Lower leg skin (tissue), 4 donors: ENCODE measurements at regions not wholly inside any gene's neighbourhood (a gene's known extent, or its start where the extent isn't known, plus 50 kb on each side); places are given as distances from the start of the nearest gene placed in this dataset.

ENCODE experiments used
- DNase-seq, 2 donors: peaks; one replicate each; pipeline ENCODE4 v3.0.0-alpha.2; 2019; ENCODE audit warnings: low spot score in 2 of 2
- H3K4me3 ChIP-seq: fragments of 200-600 bp; sonication (generic); 2 replicates; pipeline ENCODE4 v1.5.1; 2017; ENCODE audit warnings: mild to moderate bottlenecking, low read depth; ENCODE audit not compliant: poor library complexity, severe bottlenecking
- CTCF ChIP-seq, 3 donors: fragments of 450-650 bp; IDR thresholded peaks; one replicate each; pipeline ENCODE4 v1.5.1; 2016; ENCODE audit warnings: antibody characterized with exemption in 3 of 3, mild to moderate bottlenecking in 3 of 3, moderate library complexity in 2 of 3
- POLR2A ChIP-seq, 2 donors: fragments of 450-650 bp; IDR thresholded peaks; one replicate each; pipeline ENCODE4 v1.6.1; 2016 to 2017; ENCODE audit warnings: antibody characterized with exemption in 2 of 2, mild to moderate bottlenecking in 1 of 2, moderate library complexity in 1 of 2
- WGBS, 2 donors: methylation state at CpG; one replicate each; pipeline ENCODE4 v1.1.5; 2018; 5-methylcytosine and 5-hydroxymethylcytosine counted together
- intact Hi-C: fragments of 100-400 bp; cut with DNase I; formaldehyde crosslinking; loops from one replicate; pipeline ENCODE4 v1.15.0; 2023; ENCODE audit warnings: low total_unique reads

DNA sequence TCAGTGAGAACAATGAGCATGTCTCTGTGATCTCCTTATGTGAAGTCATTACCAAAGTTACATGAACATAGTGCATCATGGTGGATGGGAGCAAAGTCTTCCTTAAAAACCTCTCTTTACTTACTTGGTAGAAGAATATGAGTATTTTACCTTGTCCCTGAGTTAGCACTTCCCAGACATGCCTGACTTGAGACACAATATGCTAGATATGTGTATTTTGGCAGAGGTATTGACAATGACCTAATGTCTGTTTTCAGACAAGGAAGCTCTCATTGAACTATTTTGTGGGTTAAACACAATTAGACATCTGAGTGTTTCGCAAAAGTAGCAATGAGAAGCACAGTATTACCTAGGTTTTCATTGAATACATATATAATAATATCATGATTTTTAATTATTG is 99.1 kb upstream of the MC4R start:
- H3K4me3 ChIP-seq: no peak overlapping the region
- intact Hi-C loops: no loop called here
- WGBS, 2 donors: 84 to 91% methylated on average over 1 of the region's 1 CpG
- no peak for TF ChIP-seq POLR2A (IDR thresholded peaks at IDR 0.05)
- DNase-seq: no peak

DNA sequence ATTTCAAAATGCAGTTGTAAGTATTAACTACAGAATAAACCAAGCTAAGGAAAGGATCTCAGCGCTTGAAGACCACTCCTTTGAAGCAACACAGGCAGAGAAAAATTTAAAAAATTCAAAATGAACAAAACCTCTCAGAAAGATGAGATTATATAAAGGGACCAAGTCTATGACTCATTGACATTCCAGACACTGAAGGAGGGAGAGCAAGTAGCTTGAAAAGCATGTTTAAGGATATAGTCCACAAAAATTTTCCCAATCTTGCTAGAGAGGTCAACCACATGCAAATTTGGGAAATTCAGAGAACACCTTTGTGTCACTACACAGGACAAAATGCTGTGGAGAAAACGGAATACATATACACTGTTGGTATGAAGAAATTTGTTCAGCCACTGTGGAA is 112.6 kb upstream of the MC4R start:
- DNase-seq: no peak
- no peak overlapping the region for H3K4me3 ChIP-seq
- WGBS, 2 donors: 79 to 83% methylated on average over 2 of the region's 2 CpGs
- intact Hi-C loops: no loop called here
- TF ChIP-seq POLR2A (IDR thresholded peaks at IDR 0.05) (no peak), CTCF (IDR thresholded peaks at IDR 0.05) (no peak)

DNA sequence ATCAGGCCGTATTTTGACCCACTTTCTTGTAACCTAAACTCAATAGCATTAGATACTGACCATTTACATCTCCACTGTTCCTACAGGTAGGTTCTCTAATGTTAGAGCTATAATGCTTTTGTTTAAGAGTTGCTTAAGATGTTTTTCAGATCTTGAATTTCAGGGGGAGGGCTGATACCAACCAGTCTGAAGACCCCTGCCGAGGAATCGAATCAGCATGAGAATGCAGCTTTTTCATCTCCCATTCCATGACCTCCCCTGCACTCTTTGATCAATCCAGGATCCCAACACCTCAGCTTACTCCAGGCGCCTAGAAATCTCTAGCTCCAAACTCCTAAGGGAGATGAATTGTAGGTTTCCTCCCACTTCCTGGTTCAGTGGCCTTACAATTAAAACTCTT is 120.5 kb upstream of the MC4R start:
- TF ChIP-seq POLR2A (IDR thresholded peaks at IDR 0.05) (no peak), CTCF (IDR thresholded peaks at IDR 0.05) (no peak)
- no peak overlapping the region for H3K4me3 ChIP-seq
- 50 to 52% methylated on average over 4 of the region's 4 CpGs for WGBS, 2 donors
- DNase-seq: no peak
- intact Hi-C loops: no loop called here

DNA sequence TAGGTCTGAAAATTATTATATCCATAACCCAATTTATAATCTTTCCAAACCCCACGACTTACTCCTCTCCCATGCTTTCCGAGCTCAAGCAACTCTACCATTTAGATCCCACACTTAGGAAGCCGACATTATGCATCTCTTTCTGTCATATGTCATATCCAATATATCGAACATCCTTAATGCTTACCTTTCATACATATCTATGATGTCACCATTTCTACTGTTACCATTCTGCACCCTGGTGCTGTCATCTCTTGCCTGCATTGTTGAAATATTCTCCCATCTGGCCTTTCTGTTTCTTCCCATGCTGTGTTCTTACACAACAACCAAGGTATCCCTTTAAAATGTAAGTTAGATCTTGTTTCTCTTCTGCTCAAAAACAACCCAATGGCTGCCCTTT is 127.1 kb upstream of the MC4R start:
- no peak overlapping the region for H3K4me3 ChIP-seq
- intact Hi-C loops: no loop called here
- DNase-seq: no peak
- WGBS, 2 donors: 91 to 95% methylated on average over 4 of the region's 4 CpGs
- TF ChIP-seq CTCF (IDR thresholded peaks at IDR 0.05) (no peak), POLR2A (IDR thresholded peaks at IDR 0.05) (no peak)

DNA sequence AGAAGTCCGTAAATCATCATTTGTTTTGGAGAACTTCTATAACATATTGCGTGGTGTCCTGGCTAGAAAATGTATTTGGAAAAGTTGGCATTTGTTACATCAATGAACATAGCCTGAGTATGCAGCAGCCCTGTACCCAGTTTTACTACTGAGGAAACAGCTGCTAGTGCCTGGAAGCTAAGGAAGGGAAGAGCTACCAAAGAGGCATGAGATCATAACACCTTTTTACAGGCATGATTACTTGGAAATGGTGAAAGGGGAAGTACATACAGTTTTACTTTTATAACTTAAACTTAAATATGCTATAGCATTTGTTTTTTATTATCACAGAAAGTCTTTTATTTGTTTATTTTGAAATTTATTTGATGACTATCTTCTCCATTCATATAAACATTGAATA is 128.4 kb upstream of the MC4R start:
- intact Hi-C loops: no loop called here
- no peak for DNase-seq
- 76 to 83% methylated on average over 2 of the region's 2 CpGs for WGBS, 2 donors
- no peak for TF ChIP-seq POLR2A (IDR thresholded peaks at IDR 0.05)
- TF ChIP-seq CTCF (IDR thresholded peaks at IDR 0.05): no peak
- no peak overlapping the region for H3K4me3 ChIP-seq

GRCh38 chr18:60502591-60502990 is 130.0 kb upstream of the MC4R start:
- intact Hi-C loops: no loop called here
- no peak for DNase-seq
- WGBS, 2 donors: 81 to 85% methylated on average over 5 of the region's 5 CpGs
- no peak overlapping the region for H3K4me3 ChIP-seq
- TF ChIP-seq CTCF (IDR thresholded peaks at IDR 0.05) (no peak), POLR2A (IDR thresholded peaks at IDR 0.05) (no peak)
